GM12865 (cell line): ENCODE measurements at regions not wholly inside any gene's neighbourhood (a gene's known extent, or its start where the extent isn't known, plus 50 kb on each side); places are given as distances from the start of the nearest gene placed in this dataset.
A peak's percentile ranks its signal among the peaks of the same experiment; 100 is the strongest.
"Not testable (repeated sequence)": the region's sequence is repeated elsewhere in the genome, so short reads cannot be mapped to it uniquely, and the experiment has no call there.

Experiments used
- DNase-seq: peaks from one replicate; pipeline ENCODE4 v3.0.0; 2010; ENCODE audit warnings: low read depth
- H3K4me3 ChIP-seq: 2 replicates; pipeline ENCODE4 v1.5.1; 2011; ENCODE audit warnings: mild to moderate bottlenecking, low read depth, low read length, control low read depth
- CTCF ChIP-seq: IDR thresholded peaks from 2 replicates; pipeline ENCODE4 v1.5.1; 2011; ENCODE audit warnings: low read length, control low read depth, low read depth, inconsistent platforms; ENCODE audit not compliant: insufficient read depth; ENCODE audit errors: missing control alignments

GRCh38 chr3:153469162-153469561 lies 307.1 kb downstream of the RAP2B start:
- H3K4me3 ChIP-seq: no peak overlapping the region
- no peak for DNase-seq
- no peak for TF ChIP-seq CTCF

GRCh38 chr3:153484842-153485241 lies 322.8 kb downstream of the RAP2B start:
- TF ChIP-seq CTCF: no peak
- DNase-seq: peak; percentile 38
- H3K4me3 ChIP-seq: no peak overlapping the region

- TF ChIP-seq CTCF: no peak
- H3K4me3 ChIP-seq: no peak overlapping the region
Measured at GRCh38 chr3:153495422-153495821, 333.4 kb downstream of the RAP2B start.

DNA sequence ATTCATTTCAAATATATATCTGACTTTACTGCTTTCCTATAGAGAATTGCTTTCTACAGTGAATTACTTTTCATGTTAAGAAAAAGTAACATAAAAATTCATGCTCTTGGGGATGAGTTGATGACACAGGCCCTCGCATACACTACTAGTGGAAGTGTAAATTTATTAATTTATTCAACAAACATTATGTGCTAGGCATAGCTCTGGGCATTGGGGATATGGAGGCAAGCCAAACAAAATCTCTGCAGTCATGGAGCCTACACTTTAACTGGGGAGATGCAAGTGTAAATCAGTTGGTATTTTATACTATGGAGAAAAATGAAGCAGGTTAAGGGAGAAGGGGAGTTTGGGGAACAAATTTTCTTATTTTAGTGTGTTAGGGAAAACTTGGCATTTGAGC lies 340.7 kb downstream of the RAP2B start:
- no peak for TF ChIP-seq CTCF
- H3K4me3 ChIP-seq: no peak overlapping the region
- no peak for DNase-seq

More at GRCh38 chr3:153495422-153495821, 333.4 kb downstream of the RAP2B start:
- DNase-seq: no peak

DNA sequence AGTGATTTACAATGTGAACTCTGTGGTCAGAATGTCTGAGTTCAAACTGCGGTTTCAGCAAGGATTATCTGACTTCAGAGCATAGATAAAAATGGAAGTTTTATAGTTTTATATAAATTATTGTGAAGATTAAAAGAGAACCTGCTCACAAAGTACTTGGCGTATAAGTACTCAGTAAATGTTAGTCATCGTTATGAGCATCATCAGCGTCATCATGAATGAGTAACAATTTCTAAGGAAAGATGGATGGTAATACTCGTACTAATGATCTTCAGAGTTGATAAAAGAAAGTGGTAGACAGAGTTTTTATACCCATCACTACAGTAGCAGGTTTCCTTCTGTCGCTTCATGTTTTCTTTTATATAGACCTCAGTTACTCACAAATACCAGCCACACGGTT lies 341.8 kb downstream of the RAP2B start:
- no peak for DNase-seq
- H3K4me3 ChIP-seq: no peak overlapping the region
- TF ChIP-seq CTCF: no peak

GRCh38 chr3:153506205-153506604 lies 344.2 kb downstream of the RAP2B start:
- not testable (repeated sequence) for DNase-seq, H3K4me3 ChIP-seq

- H3K4me3 ChIP-seq, DNase-seq: not testable (repeated sequence)
Measured at GRCh38 chr3:153506686-153507085, 344.7 kb downstream of the RAP2B start.

- TF ChIP-seq CTCF: peak; percentile 19
- H3K4me3 ChIP-seq: no peak overlapping the region
- DNase-seq: peak; percentile 29
Measured at GRCh38 chr3:153513236-153513635, 351.2 kb downstream of the RAP2B start.
